H1 (cell line): ENCODE measurements at regions not wholly inside any gene's neighbourhood (a gene's known extent, or its start where the extent isn't known, plus 50 kb on each side); places are given as distances from the start of the nearest gene placed in this dataset.

Source experiments
- EGR1 ChIP-seq: IDR thresholded peaks from 2 replicates; pipeline ENCODE4 v1.6.1; 2011; ENCODE audit warnings: low read depth, low read length, borderline replicate concordance
- JUN ChIP-seq: IDR thresholded peaks from 2 replicates; pipeline ENCODE4 v1.6.1; 2011; ENCODE audit warnings: low read depth, mild to moderate bottlenecking, improper control_type of control experiment, low read length
- SP4 ChIP-seq: IDR thresholded peaks from 2 replicates; pipeline ENCODE4 v1.6.1; 2012; ENCODE audit warnings: low read length, inconsistent platforms
- TAF7 ChIP-seq: optimal IDR thresholded peaks from 2 replicates; pipeline ENCODE3; 2011; ENCODE audit warnings: low read depth, mild to moderate bottlenecking, inconsistent platforms, low read length, moderate library complexity, borderline replicate concordance

GRCh38 chr5:92990771-92991170, 590.2 kb downstream of the NR2F1-AS1 start (continued):
- TF ChIP-seq JUN (no peak), TAF7 (no peak), EGR1 (no peak), SP4 (no peak)
- TF ChIP-seq, all 59 proteins: peak for 0
